ENCODE measurements at regions not wholly inside any gene's neighbourhood (a gene's known extent, or its start where the extent isn't known, plus 50 kb on each side); places are given as distances from the start of the nearest gene placed in this dataset.
A peak's percentile ranks its signal among the peaks of the same experiment; 100 is the strongest.

- no peak overlapping the region for H3K9ac ChIP-seq (ENCODE audit: low read length in 2 of 2)
- H3K36me3 ChIP-seq (ENCODE audit: control insufficient read depth in 2 of 2, insufficient read depth in 2 of 2, low read length in 2 of 2) = no peaks in the 10 kb centered on the region
- no peaks in the 10 kb centered on the region for H3K27me3 ChIP-seq (ENCODE audit: control insufficient read depth in 1 of 2, insufficient read depth in 2 of 2, low read length in 2 of 2)
- no peak overlapping the region for H3K4me3 ChIP-seq (ENCODE audit: low read length in 2 of 2)
- no peaks in the 10 kb centered on the region for H3K4me1 ChIP-seq (ENCODE audit: control insufficient read depth, insufficient read depth, low read length)
- no peak overlapping the region for H3K27ac ChIP-seq (ENCODE audit: low read length)
- H3K9me3 ChIP-seq (ENCODE audit: control insufficient read depth in 2 of 2, low read length in 2 of 2) = peaks cover 0 to 2% of the 10 kb centered on the region in 2 donors
These were observed 85.7 kb downstream of the SUCLG1 start for GRCh38 chr2:84373391-84373790.

- Histone ChIP-seq H3K4me1 (ENCODE audit: control insufficient read depth, insufficient read depth, low read length) (no peaks in the 10 kb centered on the region), H3K9me3 (ENCODE audit: control insufficient read depth in 2 of 2, low read length in 2 of 2) (peaks cover 0 to 6% of the 10 kb centered on the region in 2 donors), H3K27ac (ENCODE audit: low read length) (no peak overlapping the region), H3K9ac (ENCODE audit: low read length in 2 of 2) (no peak overlapping the region), H3K27me3 (ENCODE audit: control insufficient read depth in 1 of 2, insufficient read depth in 2 of 2, low read length in 2 of 2) (no peaks in the 10 kb centered on the region), H3K4me3 (ENCODE audit: low read length in 2 of 2) (no peak overlapping the region), H3K36me3 (ENCODE audit: control insufficient read depth in 2 of 2, insufficient read depth in 2 of 2, low read length in 2 of 2) (no peaks in the 10 kb centered on the region)
These were observed 96.5 kb downstream of the SUCLG1 start for GRCh38 chr2:84362541-84362940.

- H3K36me3 ChIP-seq (ENCODE audit: control insufficient read depth in 2 of 2, insufficient read depth in 2 of 2, low read length in 2 of 2) = no peaks in the 10 kb centered on the region
- H3K9me3 ChIP-seq (ENCODE audit: control insufficient read depth in 2 of 2, low read length in 2 of 2) = no peaks in the 10 kb centered on the region
- no peaks in the 10 kb centered on the region for H3K4me1 ChIP-seq (ENCODE audit: control insufficient read depth, insufficient read depth, low read length)
- no peak overlapping the region for H3K4me3 ChIP-seq (ENCODE audit: low read length in 2 of 2)
- H3K27me3 ChIP-seq (ENCODE audit: control insufficient read depth in 1 of 2, insufficient read depth in 2 of 2, low read length in 2 of 2) = no peaks in the 10 kb centered on the region
- H3K27ac ChIP-seq (ENCODE audit: low read length) = no peak overlapping the region
- no peak overlapping the region for H3K9ac ChIP-seq (ENCODE audit: low read length in 2 of 2)
These were observed 121.0 kb downstream of the SUCLG1 start for GRCh38 chr2:84338069-84338468.

GRCh38 chr2:84327645-84328249 lies 131.3 kb downstream of the SUCLG1 start:
- no peak overlapping the region for H3K9ac ChIP-seq (ENCODE audit: low read length in 2 of 2)
- no peaks in the 10 kb centered on the region for H3K27me3 ChIP-seq (ENCODE audit: control insufficient read depth in 1 of 2, insufficient read depth in 2 of 2, low read length in 2 of 2)
- H3K27ac ChIP-seq (ENCODE audit: low read length) = no peak overlapping the region
- H3K36me3 ChIP-seq (ENCODE audit: control insufficient read depth in 2 of 2, insufficient read depth in 2 of 2, low read length in 2 of 2) = no peaks in the 10 kb centered on the region
- peaks cover 0 to 3% of the 10 kb centered on the region in 2 donors for H3K9me3 ChIP-seq (ENCODE audit: control insufficient read depth in 2 of 2, low read length in 2 of 2)
- H3K4me3 ChIP-seq (ENCODE audit: low read length in 2 of 2) = no peak overlapping the region
- no peaks in the 10 kb centered on the region for H3K4me1 ChIP-seq (ENCODE audit: control insufficient read depth, insufficient read depth, low read length)

GRCh38 chr2:84326831-84327432 lies 132.1 kb downstream of the SUCLG1 start:
- Histone ChIP-seq H3K36me3 (ENCODE audit: control insufficient read depth in 2 of 2, insufficient read depth in 2 of 2, low read length in 2 of 2) (no peaks in the 10 kb centered on the region), H3K4me3 (ENCODE audit: low read length in 2 of 2) (no peak overlapping the region), H3K4me1 (ENCODE audit: control insufficient read depth, insufficient read depth, low read length) (no peaks in the 10 kb centered on the region), H3K9ac (ENCODE audit: low read length in 2 of 2) (no peak overlapping the region), H3K27ac (ENCODE audit: low read length) (no peak overlapping the region), H3K27me3 (ENCODE audit: control insufficient read depth in 1 of 2, insufficient read depth in 2 of 2, low read length in 2 of 2) (no peaks in the 10 kb centered on the region), H3K9me3 (ENCODE audit: control insufficient read depth in 2 of 2, low read length in 2 of 2) (peaks cover 0 to 3% of the 10 kb centered on the region in 2 donors)

GRCh38 chr2:84323890-84324289 lies 135.2 kb downstream of the SUCLG1 start:
- H3K9me3 ChIP-seq (ENCODE audit: control insufficient read depth in 2 of 2, low read length in 2 of 2) = no peaks in the 10 kb centered on the region
- H3K4me3 ChIP-seq (ENCODE audit: low read length in 2 of 2) = no peak overlapping the region
- H3K36me3 ChIP-seq (ENCODE audit: control insufficient read depth in 2 of 2, insufficient read depth in 2 of 2, low read length in 2 of 2) = no peaks in the 10 kb centered on the region
- H3K27me3 ChIP-seq (ENCODE audit: control insufficient read depth in 1 of 2, insufficient read depth in 2 of 2, low read length in 2 of 2) = peaks cover 0 to 3% of the 10 kb centered on the region in 2 donors
- H3K9ac ChIP-seq (ENCODE audit: low read length in 2 of 2) = no peak overlapping the region
- H3K4me1 ChIP-seq (ENCODE audit: control insufficient read depth, insufficient read depth, low read length) = no peaks in the 10 kb centered on the region
- H3K27ac ChIP-seq (ENCODE audit: low read length) = no peak overlapping the region

- H3K4me1 ChIP-seq (ENCODE audit: control insufficient read depth, insufficient read depth, low read length) = no peaks in the 10 kb centered on the region
- no peaks in the 10 kb centered on the region for H3K9me3 ChIP-seq (ENCODE audit: control insufficient read depth in 2 of 2, low read length in 2 of 2)
- H3K4me3 ChIP-seq (ENCODE audit: low read length in 2 of 2) = no peak overlapping the region
- peaks cover 0 to 3% of the 10 kb centered on the region in 2 donors for H3K27me3 ChIP-seq (ENCODE audit: control insufficient read depth in 1 of 2, insufficient read depth in 2 of 2, low read length in 2 of 2)
- H3K27ac ChIP-seq (ENCODE audit: low read length) = no peak overlapping the region
- no peak overlapping the region for H3K9ac ChIP-seq (ENCODE audit: low read length in 2 of 2)
- H3K36me3 ChIP-seq (ENCODE audit: control insufficient read depth in 2 of 2, insufficient read depth in 2 of 2, low read length in 2 of 2) = no peaks in the 10 kb centered on the region
These were observed 138.1 kb downstream of the SUCLG1 start for GRCh38 chr2:84320940-84321339.

- H3K9ac ChIP-seq (ENCODE audit: low read length in 2 of 2) = no peak overlapping the region
- H3K4me1 ChIP-seq (ENCODE audit: control insufficient read depth, insufficient read depth, low read length) = peaks cover 4% of the 10 kb centered on the region
- H3K27me3 ChIP-seq (ENCODE audit: control insufficient read depth in 1 of 2, insufficient read depth in 2 of 2, low read length in 2 of 2) = peaks cover 3 to 4% of the 10 kb centered on the region in 2 donors
- H3K36me3 ChIP-seq (ENCODE audit: control insufficient read depth in 2 of 2, insufficient read depth in 2 of 2, low read length in 2 of 2) = no peaks in the 10 kb centered on the region
- H3K27ac ChIP-seq (ENCODE audit: low read length) = no peak overlapping the region
- no peaks in the 10 kb centered on the region for H3K9me3 ChIP-seq (ENCODE audit: control insufficient read depth in 2 of 2, low read length in 2 of 2)
- H3K4me3 ChIP-seq (ENCODE audit: low read length in 2 of 2) = no peak overlapping the region
These were observed 139.5 kb downstream of the SUCLG1 start for GRCh38 chr2:84319581-84319980.

- Histone ChIP-seq H3K36me3 (ENCODE audit: control insufficient read depth in 2 of 2, insufficient read depth in 2 of 2, low read length in 2 of 2) (no peaks in the 10 kb centered on the region), H3K9me3 (ENCODE audit: control insufficient read depth in 2 of 2, low read length in 2 of 2) (no peaks in the 10 kb centered on the region), H3K4me1 (ENCODE audit: control insufficient read depth, insufficient read depth, low read length) (peaks cover 4% of the 10 kb centered on the region), H3K27ac (ENCODE audit: low read length) (no peak overlapping the region), H3K9ac (ENCODE audit: low read length in 2 of 2) (no peak overlapping the region), H3K4me3 (ENCODE audit: low read length in 2 of 2) (no peak overlapping the region), H3K27me3 (ENCODE audit: control insufficient read depth in 1 of 2, insufficient read depth in 2 of 2, low read length in 2 of 2) (peaks cover 3 to 4% of the 10 kb centered on the region in 2 donors)
These were observed 141.9 kb downstream of the SUCLG1 start for GRCh38 chr2:84317135-84317534.

GRCh38 chr2:84314901-84315330 lies 144.2 kb downstream of the SUCLG1 start:
- peaks cover 0 to 4% of the 10 kb centered on the region in 2 donors for H3K27me3 ChIP-seq (ENCODE audit: control insufficient read depth in 1 of 2, insufficient read depth in 2 of 2, low read length in 2 of 2)
- H3K36me3 ChIP-seq (ENCODE audit: control insufficient read depth in 2 of 2, insufficient read depth in 2 of 2, low read length in 2 of 2) = no peaks in the 10 kb centered on the region
- no peak overlapping the region for H3K9ac ChIP-seq (ENCODE audit: low read length in 2 of 2)
- H3K4me3 ChIP-seq (ENCODE audit: low read length in 2 of 2) = peak overlapping the region in 1 of 2 donors; percentile 22
- no peak overlapping the region for H3K27ac ChIP-seq (ENCODE audit: low read length)
- H3K4me1 ChIP-seq (ENCODE audit: control insufficient read depth, insufficient read depth, low read length) = peaks cover 4% of the 10 kb centered on the region
- H3K9me3 ChIP-seq (ENCODE audit: control insufficient read depth in 2 of 2, low read length in 2 of 2) = no peaks in the 10 kb centered on the region

GRCh38 chr2:84314250-84314649 lies 144.8 kb downstream of the SUCLG1 start:
- Histone ChIP-seq H3K4me1 (ENCODE audit: control insufficient read depth, insufficient read depth, low read length) (peaks cover 4% of the 10 kb centered on the region), H3K9me3 (ENCODE audit: control insufficient read depth in 2 of 2, low read length in 2 of 2) (no peaks in the 10 kb centered on the region), H3K36me3 (ENCODE audit: control insufficient read depth in 2 of 2, insufficient read depth in 2 of 2, low read length in 2 of 2) (no peaks in the 10 kb centered on the region), H3K4me3 (ENCODE audit: low read length in 2 of 2) (no peak overlapping the region), H3K9ac (ENCODE audit: low read length in 2 of 2) (no peak overlapping the region), H3K27me3 (ENCODE audit: control insufficient read depth in 1 of 2, insufficient read depth in 2 of 2, low read length in 2 of 2) (peaks cover 0 to 4% of the 10 kb centered on the region in 2 donors), H3K27ac (ENCODE audit: low read length) (no peak overlapping the region)

Measured in stomach smooth muscle (tissue), 2 donors.